Stromal cell of bone marrow (primary cell): ENCODE measurements at regions not wholly inside any gene's neighbourhood (a gene's known extent, or its start where the extent isn't known, plus 50 kb on each side); places are given as distances from the start of the nearest gene placed in this dataset.

Experiments used
- DNase-seq: peaks from one replicate; pipeline ENCODE4 v3.0.0-alpha.2; 2012; ENCODE audit warnings: low read depth

DNA sequence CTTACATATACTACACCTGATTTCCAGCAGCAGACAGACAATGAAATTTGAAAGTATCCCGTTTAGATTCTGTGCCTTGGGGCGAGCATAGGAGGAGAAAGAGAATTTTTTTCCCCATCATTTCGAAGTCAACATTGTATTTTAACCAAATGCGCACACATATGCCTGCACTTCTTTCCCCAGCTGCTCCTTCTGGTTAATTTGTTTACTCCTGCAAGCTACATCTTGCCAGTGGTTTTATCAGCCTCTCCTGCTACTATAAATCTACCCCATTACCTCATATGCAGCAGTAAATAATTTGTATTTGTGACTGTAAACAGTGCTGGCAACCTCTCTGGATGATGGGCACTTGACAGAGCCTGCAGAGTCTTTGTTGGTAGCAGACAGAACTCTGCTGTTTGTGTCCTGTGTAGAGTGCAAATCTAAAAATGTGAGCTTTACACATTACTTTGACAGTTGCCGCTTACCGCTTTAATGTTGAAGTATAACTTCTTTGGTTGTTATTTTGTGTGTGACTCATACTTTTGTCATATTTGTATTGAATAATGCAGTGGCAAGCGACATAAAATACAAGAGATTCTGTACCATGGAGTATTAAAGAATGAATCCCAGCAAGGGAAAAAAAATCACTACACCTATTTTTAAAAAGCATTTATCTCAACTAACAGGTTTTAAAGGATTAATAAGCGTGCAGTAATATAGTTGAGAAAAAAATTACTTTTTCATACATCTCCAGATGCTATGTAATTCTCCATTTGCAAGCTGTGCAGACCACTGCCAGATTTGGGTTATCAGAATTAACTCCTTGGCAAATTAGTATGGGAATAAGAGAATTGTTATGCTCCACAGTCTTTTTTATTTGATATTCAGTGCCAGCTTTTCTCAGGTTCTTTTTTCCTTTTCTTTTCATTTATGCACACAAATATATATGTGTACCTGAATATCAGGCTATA lies 536.8 kb downstream of the XIRP2 start:
- no peak for DNase-seq

DNA sequence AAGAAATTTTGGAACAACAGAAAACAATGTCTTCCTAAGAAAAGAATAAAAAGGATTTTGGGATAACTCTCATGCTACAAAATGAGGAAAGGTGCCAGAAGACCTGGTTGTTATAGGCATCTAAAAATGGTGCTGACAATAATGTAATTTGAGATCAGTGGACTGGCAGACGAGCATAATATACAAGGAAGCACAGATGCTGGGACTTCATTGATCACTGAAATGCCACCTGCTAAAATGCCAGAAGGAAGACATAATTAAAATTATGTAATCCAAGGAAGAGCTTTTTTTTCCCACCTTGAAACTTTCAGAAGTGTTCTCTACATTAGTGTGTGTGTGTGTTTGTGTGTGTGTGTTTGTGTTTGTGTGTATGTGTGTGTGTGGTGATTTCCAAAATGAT lies 535.9 kb downstream of the XIRP2 start:
- no peak for DNase-seq

DNA sequence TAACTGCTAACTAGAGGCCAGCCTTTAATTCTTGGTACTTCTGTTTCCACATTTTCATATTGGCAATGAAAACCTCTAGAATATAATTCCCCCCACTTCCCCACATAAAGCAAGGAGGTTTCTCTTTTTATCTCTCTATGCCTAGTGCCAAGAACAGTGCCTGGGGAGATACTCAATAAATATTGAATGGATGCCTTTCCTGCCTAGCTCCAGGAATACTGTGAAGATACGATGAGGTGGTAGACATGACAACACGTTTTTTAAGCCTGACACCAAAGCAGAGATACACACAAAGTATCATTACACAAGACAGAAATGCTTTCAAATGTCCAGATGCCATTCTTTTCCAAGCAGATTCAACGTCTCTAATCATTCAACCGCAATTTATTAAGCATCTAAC lies 535.5 kb downstream of the XIRP2 start:
- no peak for DNase-seq

DNA sequence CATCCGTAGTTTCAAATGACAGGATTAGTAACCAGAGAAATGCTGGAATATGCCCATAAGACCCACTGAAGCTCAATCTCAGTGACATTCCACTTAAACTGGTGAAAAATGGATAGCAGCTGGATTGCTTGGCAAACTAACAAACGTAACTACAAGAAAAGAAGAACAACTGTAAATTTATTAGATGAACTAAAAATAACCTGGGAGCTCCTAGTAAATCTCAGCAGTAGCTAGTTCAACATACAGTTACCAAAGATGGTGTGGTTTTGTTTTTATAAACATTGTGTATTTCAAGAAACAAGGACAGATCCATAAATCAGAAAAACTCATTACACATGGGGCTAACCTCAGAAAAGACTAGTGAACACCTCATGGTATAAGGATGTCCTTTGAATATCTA lies 531.9 kb downstream of the XIRP2 start:
- DNase-seq, result no peak

DNA sequence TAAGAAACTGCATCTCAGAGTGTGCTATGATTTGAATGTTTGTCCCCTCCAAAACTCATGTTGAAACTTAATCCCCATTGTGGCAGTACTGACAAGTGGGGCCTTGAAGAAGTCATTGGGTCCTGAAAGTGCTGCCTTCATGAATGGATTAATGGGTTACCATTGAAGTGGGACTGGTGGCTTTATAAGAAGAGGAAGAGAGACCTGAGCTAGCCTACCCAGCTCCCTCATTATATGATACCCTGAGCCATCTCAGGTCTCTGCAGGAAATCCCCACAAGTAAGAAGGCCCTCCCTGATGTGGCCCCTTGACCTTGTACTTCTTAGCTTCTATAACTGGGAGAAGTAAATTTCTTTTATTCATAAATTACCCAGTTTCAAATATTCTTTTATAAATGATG lies 526.8 kb downstream of the XIRP2 start:
- DNase-seq, result no peak

DNA sequence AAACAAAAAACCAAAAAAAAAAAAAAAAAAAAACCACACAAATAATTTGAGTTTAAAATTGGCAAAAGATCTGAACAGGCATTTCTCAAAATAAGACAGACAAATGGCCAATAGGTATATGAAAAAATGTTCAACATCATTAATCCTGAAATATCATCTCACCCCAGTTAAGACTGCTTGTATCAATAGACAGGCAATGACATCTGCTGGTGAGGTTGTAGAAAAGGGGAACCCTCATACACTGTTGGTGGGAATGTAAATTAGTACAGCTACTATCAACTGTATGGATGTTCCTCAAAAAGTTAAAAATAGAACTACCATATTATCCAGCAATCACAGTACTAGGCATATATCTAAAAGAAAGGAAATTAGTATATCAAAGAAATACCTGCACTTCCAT lies 523.1 kb downstream of the XIRP2 start:
- DNase-seq, result no peak

DNA sequence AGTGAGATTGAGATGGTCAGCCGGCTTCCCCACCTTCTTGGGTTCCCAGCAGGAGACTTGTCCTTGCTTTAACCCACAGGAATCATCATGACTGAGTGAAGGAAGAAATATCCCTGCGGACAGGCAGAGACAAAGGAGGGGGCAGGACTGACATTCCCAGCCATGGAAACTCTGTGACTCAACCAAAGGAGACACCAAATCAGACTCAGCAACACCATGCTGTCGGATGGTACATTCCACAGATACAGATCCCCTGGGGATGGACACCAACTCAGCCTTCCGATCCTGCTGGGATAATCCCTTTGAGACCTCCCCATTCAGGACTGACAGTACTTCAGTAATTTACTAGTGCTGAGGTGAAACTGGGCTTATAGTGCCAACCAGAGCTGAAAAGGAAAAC lies 518.3 kb downstream of the XIRP2 start:
- DNase-seq, result no peak

DNA sequence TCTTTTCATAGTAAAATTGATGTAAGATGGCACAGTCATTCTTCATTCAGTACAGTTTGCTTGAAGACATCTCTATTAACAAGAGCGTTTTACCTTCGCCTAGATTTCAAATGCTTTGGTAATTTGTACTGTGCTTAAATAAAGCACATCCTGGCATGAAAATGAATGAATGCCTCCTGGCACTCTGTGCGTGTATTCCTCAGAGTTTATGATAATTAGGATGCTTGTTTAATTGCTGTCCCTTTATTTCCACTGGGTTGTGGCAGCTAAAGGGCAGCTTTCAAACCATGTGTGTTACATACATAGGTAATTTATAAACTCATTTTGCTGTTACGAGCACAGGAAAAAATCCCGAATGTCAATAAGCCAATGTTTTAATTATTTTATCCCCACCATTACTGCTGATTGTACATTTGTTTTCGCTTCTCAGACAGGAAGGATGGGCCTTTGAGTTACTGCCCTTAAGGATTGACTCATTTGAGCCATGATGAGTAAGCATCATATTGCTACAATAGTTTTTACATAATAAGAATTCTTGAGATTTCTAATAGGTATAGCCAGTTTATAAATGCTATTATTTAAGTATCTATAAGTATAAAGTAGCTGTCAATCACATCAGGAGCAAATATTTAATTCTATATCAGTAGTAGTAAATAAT lies 516.5 kb downstream of the XIRP2 start:
- no peak for DNase-seq

DNA sequence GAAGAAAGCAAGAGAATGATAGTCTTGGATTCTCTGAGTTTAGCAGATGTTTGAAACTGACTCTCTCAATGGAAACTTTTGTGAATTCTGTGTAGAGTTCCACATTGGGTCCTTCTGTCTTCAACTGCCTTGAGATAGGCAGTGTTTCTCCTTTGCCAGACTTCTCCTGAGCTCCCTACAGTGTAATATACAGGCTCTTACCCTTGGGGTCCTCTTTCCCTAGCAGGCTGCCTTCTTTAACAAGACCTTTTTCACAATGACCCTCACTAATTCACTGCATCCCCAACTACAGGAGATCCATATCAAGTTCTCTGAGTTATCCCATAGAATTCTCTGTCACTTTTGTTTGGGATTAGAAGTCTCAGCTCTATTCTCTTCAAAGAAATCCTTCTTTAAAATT lies 513.0 kb downstream of the XIRP2 start:
- no peak for DNase-seq

DNA sequence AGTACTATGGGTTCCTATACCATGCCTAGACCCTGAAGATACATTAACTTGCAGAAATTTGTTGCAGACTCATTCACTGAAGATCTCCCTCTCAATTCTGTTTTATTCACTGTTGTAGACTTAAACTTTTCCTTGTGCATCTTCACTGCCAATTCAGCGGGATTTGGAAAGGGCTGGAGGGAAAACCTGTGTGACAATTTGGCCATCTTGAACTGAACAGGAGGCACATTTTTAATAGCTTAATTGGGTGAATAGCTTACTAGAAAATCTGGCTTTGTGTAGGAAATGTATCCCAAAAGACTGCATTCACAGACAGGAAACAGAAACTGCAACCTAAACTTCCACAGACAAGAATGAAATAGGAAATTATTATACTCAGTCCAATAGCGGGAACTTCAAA lies 512.3 kb downstream of the XIRP2 start:
- DNase-seq, result no peak

DNA sequence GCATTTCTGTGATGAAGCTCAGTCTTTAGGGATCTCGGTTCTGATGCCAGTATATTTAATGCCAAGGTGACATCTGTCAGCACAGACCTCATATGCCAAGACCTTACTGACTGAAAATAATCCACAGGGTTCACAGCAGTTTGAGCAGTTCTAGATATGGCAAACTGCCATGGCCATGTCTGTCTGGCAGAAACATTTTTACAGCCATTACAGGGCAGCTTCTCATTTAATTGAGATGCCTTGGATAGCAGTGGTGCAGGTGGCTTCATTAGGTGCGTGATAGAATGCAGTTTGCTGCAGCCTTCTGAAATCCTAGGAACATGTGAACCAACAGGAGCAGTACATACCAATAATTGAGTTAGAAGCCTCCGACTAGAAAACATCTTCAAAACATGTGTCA lies 510.6 kb downstream of the XIRP2 start:
- no peak for DNase-seq

DNA sequence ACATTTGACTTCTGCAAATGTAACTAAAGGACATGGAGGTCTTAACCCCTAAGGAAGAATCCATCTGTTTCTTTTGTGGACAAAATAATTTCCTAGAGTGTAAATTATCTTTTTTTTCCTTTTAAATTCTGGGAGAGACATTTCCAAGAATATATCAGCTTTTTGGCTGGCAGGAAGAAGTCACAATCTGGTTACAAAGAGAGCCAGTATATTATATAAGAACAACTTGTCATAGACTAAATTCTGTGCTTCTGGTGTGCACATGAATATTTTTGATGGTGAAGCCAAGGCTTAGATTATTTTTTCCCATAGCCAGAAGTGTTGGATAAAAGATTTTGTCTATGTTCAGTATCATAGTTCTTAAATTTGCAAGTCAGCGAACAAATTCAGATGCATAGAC lies 500.6 kb downstream of the XIRP2 start:
- DNase-seq, result no peak

DNA sequence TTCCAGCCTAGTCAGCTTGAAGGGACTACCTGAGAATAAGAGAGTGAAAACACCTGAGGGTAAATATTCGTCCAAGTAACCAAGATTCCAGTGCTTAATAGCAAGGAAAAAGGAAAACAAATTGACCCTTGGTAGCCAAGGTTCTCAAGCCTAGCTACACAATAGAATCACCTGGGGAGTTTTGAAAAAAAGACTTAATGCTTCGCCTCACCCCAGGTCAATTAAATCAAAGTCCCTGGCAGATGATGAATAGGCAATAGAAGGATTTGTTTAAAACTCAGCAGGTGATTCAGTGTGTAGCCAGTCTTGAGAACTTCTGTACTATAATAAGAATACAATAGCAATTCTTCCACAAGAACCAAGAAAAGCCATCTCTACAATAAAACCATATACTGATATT lies 500.2 kb downstream of the XIRP2 start:
- no peak for DNase-seq

DNA sequence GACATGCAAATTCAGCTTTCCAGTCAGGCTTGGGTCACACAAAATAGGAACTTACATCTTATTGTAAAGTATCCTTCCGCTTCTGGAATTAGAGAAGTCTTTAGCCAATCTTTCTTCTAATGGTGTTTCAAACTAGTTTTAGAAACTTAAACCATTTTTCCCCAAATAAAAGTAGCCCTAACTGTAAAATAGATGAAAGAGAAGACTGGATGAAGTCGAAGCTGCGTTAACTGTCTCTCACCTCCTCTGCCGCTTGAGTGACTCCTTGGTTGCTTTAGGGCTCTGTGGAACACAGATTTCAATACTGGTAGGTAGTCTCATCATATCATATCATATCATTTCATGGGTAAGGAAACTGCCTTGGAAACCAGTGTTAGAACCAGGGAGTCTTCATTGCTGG lies 498.4 kb downstream of the XIRP2 start:
- DNase-seq, result no peak

DNA sequence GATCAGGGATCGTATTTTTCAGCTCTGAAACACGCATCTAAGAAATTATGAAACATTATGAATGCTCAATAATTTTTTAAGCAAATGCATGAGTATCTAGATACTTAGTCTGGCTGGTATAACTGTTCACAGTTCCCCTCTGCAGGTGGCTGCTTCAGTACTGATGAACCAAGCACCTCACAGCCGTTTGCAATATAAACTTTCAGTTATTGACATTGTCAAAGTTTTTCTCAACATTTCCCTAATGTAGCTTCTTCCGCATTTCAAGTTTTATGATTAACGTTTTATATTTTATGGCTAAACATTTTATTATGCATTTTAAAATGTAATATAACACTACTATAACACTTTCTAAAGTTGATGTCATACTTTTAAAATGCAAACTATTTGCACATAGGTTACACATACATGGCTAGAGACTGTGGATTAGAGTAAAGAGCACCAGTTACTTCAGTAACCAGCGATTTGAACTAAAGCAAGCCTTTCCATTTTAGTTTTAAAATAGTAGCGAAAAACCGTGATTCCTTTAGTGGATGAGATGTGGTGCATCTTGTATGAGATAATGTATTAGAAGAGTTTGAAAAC lies 495.4 kb downstream of the XIRP2 start:
- no peak for DNase-seq

DNA sequence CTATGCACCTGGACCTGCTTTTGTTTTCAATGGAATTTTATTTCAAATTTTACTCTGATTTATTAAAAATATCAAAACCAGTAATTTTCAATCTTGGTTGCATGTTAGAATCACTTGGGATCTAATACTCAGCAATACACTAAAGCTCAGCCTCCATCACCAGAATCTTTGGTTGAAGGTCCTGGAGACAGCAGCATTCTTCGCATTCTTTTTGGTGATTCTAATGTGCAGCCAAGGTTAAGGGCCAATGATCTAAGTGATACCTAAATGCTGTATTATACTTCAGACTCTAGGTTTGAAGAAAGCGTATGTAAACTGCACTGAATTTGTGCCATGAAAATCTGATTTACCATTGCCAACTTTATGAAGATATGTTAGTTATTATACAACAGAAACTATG lies 493.1 kb downstream of the XIRP2 start:
- no peak for DNase-seq

DNA sequence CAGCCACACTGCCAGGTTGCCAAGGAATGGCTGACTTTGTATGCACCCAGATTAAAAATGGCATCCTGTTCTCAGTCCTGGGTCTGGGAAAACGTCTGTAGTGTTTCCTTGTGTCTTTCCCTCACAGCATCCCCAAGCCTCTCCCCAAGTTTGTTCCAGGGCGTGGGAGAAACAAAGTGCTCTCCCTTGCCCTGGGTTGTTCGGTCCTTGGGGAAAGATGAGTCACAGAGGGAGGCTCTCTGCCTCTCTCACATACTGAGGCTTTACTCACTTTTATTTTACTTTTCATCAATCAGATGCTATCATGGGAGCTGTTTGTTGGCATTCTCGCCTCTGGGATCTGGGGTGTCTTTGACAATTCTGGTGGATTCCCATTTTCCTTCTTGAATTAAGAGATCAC lies 492.3 kb downstream of the XIRP2 start:
- DNase-seq, result peak; percentile 8

DNA sequence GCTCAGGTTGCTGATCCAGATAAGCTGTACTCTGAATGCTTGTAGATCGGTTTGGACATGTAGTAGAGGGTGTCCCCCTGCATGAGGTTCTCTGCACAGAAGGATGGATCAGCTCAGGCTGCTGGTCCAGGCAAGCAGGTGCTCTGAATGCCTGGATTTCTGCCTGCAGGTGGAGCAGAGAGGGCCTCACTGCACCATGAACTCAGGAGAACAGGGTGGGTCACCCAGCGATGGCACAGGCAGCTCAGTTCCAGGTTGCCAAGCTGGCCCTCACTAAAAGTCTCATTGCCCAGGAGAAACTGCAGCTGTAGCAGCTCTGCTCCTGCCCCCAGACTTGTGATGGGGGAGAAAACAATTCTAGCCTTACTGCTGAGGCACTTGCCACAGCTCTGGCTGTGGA lies 491.8 kb downstream of the XIRP2 start:
- DNase-seq, result no peak

DNA sequence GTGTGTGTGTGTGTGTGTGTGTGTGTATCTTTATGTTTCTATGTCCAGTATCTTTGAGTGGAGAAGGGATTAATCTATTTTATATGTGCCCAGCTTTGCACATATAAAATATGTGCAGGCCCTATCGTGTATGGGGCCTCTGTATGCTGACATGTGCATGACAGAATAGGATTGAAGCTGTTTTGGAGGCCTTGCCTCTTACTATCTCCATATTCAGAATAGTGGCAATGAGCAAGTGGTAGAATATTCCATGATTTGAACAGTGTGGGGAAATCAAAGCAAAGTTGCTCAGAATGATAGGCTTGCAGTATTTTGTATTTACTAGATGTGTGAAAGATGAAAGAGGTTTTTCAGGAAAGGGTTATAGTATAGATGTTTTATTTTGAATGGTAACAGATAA lies 480.8 kb downstream of the XIRP2 start:
- no peak for DNase-seq

DNA sequence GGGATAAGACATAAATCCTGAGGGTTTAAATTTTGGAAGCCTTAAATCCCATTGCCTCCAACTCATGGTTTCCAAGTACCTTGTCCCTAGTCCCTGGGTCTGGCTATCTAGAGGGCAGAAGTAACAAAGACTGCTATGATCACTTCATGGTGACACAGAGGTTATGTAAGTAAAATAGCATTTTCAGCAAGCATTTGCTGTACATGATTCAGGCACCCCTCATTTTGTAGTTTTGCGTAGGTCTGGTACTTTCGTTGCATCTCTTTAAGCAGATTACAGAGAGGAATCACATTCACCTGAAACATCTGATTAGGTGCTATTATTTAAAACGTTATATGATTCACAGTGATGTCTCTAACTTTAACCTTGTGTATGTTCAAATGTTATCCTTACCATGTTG lies 480.1 kb downstream of the XIRP2 start:
- DNase-seq, result no peak

DNA sequence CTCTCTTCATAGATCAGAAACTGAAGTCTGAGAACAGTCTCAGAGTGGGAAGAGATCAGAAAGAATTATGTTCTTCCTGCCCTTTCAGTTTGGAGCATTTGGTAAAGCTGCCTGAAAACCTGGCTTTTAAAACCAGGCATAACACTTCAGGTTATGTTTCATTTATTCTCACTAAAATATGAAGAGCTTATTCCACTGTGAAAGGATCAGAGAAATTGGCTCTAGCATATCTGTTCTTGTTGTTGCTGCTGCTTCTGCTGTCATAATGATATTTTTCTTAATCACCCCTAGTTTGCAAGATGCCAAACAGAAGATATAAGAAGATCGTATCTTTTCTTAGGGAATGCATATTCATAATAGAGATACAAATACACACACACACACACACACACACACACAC lies 476.9 kb downstream of the XIRP2 start:
- DNase-seq, result no peak

DNA sequence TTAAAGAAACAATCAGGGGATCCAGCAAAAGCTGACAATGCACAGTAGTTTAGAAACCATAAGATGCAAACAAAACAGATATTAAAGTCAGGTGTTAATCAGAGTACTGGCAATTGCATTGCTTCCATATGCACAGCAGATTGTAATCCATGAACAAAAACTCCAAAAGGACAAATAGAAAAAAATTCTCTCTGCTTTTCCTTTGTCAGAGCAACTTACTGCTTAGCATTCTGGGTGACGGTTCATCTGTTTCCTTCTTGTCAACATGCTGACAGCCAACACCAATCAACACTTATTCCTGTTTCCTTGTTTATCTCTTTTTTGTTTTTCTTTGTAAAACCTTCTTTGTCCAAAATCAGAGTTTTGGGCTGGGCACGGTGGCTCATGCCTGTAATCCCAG lies 473.1 kb downstream of the XIRP2 start:
- no peak for DNase-seq

DNA sequence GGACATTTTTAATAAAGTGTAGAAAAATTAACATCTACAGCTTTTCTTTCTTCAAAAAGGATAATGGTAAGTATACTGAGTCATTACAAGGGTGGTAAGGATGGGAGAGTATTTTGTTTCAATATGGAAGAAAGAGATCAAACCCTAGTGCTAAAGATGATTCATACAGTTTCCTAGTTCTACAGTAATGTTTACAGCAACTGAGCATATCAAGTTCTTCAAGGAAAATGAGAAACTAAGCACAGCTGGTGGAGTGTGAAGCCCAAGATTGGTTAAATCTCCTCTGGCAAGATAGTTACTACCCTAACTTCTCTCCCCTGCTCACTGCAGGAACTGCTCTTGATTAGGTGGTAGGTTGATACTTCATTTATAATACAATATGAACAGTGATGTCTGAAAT lies 467.5 kb downstream of the XIRP2 start:
- DNase-seq, result peak; percentile 8
